NCI-H146 treated with DMSO at 0.1 percent for 48 hours (cell line): ENCODE measurements at regions not wholly inside any gene's neighbourhood (a gene's known extent, or its start where the extent isn't known, plus 50 kb on each side); places are given as distances from the start of the nearest gene placed in this dataset.

Source experiments
- DNase-seq: peaks from one replicate; lab custom pipeline; 2025; ENCODE audit not compliant: unreplicated experiment; lab: John Stamatoyannopoulos, UW

DNA sequence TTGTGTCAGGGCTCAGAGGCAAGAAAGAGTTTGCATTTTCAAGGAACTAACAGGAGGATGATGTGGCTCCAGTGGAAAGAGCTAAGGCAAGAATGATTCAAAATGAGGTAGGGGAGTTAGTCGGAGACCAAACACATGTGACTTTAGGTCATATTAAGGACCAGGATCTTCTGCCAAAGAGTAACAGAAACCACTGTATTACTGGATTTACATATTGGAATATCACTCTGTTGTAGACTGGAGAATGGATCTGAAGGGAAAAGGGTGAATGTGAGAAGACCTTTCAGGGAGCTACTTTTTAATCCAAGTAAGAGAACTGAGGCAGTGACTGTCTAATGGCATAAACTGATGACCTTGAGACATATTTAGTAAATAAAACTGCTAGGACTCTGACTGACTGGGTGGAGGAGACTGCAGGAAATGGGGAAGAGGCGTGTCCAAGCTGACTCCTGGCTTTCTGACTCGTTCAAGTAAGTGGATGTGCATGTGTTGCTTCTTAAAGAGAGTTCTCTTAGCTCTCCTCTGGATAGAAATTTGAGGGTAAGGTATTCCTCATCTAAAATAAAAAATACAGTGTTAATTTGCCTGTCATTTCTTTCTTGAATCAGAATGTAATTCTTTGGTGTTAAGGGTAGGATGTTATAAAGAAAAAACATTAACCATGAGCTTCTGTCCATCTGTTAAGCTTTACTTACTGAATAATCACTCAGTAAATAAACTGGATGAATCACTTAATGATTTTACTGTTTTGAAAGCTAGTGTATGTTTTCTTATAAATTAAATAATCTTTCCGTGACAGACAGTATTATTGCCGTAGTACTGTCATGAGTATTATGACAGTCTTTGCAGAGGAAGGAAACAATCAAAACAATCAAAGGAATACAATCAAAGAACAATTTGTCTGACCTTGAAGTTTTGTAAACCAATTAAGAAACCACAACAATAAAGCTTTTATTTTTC, 58.3 kb upstream of the CFAP20DC start:
- no peak for DNase-seq

- no peak for DNase-seq
Measured at GRCh38 chr3:59106085-59106648, 56.3 kb upstream of the CFAP20DC start.

- no peak for DNase-seq
Measured at GRCh38 chr3:59103552-59103951, 53.7 kb upstream of the CFAP20DC start.

GRCh38 chr3:59101231-59101736, 51.5 kb upstream of the CFAP20DC start:
- no peak for DNase-seq
